ENCODE measurements at regions not wholly inside any gene's neighbourhood (a gene's known extent, or its start where the extent isn't known, plus 50 kb on each side); places are given as distances from the start of the nearest gene placed in this dataset.
A peak's percentile ranks its signal among the peaks of the same experiment; 100 is the strongest.
"Not testable (repeated sequence)": the region's sequence is repeated elsewhere in the genome, so short reads cannot be mapped to it uniquely, and the experiment has no call there.

DNA sequence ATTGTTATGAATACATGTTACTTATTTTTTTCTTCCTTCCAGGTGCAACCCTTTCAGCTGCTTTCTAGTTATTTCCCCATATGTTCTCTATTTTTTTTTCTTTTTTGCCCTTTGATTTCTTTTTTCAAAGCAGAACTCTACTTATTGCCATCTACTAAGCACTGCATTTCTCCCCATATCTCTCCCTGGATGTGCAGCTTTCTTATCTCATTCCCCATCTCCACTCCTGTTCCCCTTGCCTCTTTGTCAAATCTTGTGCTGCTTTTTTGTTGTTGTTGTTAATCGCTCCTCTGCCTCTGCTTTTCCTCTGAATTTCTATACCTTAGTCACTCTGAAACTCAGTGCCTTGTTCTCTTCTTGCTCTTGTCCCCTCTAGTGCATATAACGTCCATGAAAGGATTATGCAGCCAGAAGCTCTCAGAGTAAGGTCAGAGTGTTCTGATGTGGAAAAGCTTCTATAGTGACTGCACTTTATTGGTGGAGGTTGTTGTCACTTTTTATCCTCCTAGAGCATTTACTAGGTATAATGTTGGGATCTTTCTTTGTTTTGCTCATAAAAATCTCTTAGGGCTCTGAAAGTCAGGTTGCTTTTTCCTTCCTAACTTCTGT lies 51.1 kb upstream of the JADE1 start:
- no peak for DNase-seq

DNA sequence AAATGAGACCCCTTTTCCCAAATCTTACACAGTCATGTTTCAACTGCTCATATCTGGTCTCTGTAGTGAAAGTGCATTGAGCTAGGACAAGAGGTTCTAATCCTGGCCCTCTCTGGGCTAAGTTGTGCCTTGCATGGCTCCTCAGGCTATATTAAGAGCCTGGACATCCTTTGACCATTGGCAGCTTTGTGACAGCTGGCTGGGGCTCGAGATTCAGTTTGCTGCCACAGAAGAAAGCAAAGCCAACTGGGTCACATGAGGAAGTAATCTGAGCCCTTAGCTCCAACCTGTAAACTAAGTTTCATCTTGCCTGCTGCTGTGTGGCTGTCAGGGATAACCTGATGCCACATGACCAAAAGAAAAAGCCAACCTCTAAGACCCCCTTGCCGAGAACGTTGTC lies 51.8 kb upstream of the JADE1 start:
- no peak for DNase-seq

DNA sequence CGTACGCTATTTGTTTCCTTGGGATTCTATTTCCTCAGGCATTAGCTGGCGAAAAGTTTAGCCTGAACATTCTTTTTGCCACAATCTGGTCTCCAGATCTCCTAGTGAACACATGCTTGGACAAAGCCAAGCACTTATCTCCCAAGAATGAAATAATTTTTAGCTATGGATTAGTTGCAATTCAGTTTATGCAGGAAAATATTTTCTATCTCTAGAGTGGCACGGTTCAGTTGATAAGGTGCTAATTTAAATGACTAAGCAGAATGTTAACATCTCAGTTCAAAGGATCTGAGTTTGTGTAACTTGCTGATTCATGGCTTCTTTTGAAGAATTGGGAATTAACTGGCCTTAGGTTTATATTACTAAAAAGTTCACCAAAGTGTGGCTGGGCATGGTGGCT lies 58.1 kb upstream of the JADE1 start:
- peak; percentile 75 for DNase-seq

GRCh38 chr4:128741748-128742147 lies 67.8 kb upstream of the JADE1 start:
- DNase-seq, result not testable (repeated sequence)

- DNase-seq, result peak; percentile 70
Observed at GRCh38 chr4:128737098-128737513, 72.4 kb upstream of the JADE1 start.

DNA sequence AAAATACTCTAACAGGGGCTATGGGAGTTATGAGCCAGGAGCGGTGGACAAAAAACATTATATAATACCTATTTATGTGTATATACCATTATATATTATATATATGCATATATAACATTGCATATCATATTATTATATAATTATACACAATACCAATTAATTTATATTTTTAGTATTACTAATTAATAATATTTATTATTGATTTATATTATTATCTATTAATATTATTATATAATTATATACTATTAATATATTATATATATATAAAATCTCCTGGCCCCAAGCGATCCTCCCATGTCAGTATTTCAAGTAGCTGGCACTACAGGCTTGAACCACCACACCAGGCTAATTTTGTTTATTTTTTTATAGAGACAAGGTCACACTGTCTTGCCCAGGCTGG lies 73.8 kb upstream of the JADE1 start:
- no peak for DNase-seq

- DNase-seq, result no peak
Observed at GRCh38 chr4:128728190-128728589, 81.3 kb upstream of the JADE1 start.

DNA sequence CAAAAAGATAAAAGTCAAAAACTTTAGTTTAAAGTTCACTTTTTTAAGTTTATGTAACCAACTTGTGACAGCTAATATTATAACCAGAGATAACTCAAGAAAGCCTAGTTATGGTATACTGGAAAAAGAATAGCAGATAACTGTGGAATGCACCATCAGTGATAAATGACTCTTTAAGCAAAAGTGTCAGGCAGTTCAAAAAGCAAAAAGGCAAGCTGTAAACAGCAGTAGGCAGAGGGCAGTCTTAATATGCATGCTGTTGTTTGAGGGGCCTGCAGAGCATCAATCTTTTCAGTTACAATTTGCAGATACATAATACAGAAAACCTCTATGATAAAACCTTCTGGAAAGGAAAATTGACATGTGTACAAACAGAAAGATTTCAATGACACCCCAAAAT lies 81.8 kb upstream of the JADE1 start:
- no peak for DNase-seq

DNA sequence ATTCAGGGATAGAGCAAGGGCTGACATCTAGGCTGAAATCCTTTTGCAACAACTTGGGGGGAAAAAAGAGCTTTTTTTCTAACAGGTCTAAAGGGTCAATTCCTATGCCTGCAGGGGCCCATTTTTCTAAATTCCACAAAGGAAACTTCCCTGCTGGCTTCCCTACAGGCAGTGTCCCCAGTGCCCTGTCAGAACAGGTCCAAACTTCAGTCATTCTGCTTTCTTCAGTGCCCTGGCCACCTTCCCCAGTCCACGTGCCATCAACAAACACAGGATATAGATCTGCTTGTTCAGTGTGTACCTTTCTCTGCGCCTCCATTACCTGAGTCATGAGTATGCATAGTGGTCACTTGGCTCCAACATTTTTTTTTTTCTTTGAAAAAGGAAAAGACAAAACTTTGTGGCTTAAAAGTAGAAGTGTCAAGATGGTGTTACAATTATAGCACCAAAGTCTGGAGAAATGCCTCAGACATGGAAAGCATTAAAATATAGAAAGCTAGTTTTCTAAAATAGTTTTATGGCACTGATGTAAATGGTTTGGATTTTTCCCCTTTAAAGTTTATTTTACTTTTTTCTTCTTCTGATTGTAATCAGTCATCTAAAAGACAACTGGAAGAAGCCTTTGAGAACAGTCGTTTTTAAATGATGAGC lies 84.0 kb upstream of the JADE1 start:
- no peak for DNase-seq

DNA sequence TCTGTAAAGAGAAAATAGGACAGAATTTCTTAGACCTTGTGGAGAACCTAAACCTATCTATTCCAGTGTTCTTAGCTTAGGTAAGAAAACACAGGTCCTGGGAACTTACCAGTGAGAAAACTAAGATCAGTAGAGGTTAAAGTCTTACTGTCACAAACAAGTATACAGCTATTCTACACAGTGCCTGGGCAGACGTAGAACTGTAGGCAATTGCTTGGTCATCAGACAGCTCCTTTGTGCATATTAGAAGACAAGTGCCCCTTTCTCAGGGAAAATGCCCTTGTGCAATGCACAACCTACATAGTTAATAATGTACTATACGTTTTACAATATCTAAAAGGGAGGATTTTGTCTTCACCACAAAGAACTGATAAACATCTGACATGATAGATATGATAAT lies 86.6 kb upstream of the JADE1 start:
- no peak for DNase-seq

DNA sequence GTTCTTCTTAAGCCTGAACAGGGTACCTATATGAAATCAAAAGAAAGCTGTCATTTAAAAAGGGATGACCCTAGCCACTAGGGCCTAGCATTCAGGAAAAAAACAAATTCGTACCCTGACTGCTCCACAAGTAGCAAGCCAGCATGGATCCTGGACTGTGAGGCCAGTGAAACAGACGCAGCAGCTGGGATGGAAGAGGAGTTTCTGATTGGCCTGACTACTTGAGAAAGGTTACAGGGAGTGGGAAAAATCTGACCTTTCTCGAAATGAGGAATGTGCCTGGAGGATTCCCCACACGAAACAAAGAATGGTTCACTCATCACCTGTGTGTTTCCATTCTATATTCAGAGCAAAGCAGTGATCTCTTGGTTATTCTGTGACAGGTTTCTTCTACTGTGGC lies 87.6 kb upstream of the JADE1 start:
- no peak for DNase-seq

DNA sequence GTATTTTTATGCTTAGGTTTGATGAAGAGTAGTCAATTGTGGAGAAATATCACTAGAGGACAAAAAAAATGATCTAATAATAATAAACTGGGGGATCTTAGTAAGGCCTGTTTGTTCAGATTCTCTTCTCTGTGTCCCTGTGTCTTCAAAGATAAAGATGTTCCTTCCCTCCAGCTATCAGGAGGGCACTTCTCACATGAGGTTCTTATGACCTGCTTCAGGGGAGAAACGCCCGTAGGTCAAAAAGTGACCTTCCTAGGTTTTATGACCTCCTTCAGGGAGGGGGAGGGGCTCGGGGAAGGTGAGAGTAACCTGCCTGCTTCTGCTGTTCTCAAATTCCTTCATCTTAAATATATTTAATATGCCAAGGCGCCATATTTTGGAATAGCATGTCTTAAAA lies 89.2 kb upstream of the JADE1 start:
- peak; percentile 53 for DNase-seq

GRCh38 chr4:128718768-128719167 lies 90.7 kb upstream of the JADE1 start:
- DNase-seq, result no peak

- no peak for DNase-seq
Observed at GRCh38 chr4:128716338-128716737, 93.2 kb upstream of the JADE1 start.

- no peak for DNase-seq
Observed at GRCh38 chr4:128715616-128716015, 93.9 kb upstream of the JADE1 start.

DNA sequence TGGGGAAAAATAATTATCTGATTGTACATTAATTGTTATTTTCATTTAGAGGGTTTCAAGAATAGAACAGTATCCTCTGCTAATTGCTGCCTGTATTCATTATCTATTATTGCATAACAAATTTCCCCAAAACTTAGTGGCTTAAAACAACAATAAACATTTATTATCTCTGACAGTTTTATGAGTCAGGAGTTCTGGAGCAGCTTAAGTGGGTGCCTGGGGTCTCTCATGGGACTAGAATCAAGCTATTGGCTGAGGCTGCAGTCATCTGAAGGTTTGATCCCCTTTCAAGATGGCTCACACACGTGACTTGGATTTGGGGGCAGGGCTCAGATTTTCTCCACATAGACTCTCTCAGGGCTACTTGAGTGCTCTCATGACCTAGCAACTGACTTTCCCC lies 98.1 kb upstream of the JADE1 start:
- DNase-seq, result no peak

DNA sequence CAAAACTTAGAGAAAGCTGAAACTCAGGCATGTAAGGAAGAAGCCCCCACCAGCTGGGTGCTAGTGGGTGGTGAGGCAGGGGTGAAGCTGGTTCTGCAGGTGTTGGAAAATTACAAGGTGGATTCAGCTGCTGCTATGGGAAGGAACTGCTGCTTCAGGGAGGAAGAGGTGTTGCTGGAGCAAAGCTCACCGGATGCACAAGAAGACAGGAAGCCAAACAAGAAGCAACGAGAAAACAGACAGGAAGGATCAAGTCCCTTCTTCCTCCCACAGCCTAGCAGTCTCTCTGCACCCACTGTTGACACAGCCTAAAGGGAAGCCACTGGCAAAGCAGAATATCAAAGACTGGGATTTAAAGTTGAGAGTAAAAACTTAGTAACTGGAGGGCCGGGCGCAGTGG lies 100.2 kb upstream of the JADE1 start:
- no peak for DNase-seq

GRCh38 chr4:128707864-128708263 lies 101.6 kb upstream of the JADE1 start:
- no peak for DNase-seq

GRCh38 chr4:128703948-128704347 lies 105.6 kb upstream of the JADE1 start:
- DNase-seq, result no peak

DNA sequence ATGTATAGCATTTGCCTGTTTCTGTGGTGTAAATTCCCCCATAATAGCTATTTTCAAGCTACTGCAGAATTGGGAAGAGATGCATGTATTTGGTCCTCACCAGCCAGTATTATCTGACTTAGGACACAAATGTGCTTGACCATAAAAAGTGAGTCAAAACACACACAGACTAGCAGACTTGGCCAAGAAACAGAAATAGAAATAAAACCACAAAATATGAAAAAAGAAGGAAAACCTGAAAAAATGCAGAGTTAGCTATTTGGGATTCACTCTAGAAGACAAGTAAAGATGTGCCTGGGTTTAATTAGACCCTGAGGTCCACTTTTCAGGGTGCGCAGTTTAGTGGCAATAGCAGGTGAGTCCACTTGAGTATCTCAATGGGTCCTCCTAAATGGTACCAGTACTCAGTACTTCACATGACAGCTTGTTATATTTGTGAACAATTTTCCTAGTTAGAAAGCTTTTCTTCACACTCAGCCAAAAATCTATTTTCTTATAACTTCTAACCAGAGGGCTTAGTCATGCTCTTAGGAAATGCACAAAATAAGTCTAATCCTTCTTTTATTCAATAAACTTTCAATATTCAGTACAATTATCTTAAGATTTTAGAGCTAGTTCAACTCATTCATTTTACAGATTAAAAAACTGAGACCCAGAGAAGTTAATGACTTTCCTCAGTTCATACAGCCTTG lies 108.7 kb upstream of the JADE1 start:
- no peak for DNase-seq

DNA sequence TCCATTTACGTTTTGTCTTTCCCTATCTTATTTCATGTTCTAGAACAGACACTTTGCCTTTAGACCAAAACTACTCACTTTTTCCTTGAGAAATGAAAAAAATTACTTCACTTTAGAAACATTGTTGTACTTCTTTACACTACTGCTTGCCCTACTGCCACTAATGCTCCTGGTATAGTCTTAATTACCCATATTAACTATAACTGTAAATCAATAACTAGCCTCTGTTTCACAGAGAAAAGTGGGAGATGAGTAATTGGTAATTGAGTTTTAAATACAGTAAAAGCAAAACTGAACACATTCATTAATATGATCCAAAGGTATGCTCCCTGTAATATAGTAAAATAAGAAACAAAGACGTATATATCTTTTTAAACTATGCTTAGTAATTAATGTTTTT lies 111.1 kb upstream of the JADE1 start:
- DNase-seq, result no peak

DNA sequence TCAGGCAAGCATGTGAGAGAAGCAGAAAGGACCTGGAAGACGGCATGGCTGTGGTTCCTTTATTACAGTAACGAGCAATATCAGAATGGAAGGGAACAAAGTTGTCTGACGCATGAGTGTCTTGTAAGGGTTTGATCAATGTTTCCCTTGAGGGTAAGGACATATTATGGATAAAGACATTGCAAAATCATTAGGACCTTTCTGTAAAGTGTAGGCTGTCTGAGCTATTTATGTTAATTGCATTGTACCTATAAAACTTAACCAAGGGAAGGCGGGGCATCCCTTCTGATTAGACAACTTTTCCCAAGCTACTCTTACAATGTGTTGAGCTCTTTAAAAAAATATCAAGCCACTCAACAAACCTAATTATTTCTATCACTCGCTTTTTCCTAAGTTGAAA lies 112.2 kb upstream of the JADE1 start:
- no peak for DNase-seq

DNA sequence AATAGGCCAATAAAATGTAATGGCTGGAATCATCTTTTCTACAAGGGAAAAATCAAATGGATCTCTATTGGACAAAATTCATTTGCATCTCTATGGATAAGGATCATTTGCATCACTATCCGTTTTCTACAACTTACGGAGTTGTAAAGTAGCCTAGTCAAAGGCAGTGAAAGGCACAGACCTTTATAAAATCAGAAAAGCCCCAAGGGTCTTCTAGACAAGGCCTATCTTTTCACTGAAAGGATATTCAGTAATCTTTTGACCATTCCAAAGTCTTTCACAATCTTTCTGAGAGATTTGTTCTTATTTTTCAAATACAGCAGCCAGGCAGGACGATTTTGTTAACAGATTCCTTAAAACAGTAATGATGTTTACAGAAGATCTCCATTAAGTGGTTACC lies 119.5 kb upstream of the JADE1 start:
- DNase-seq, result no peak

- DNase-seq, result peak; percentile 85
Observed at GRCh38 chr4:128688846-128689437, 120.6 kb upstream of the JADE1 start.

Measured in hematopoietic multipotent progenitor cell treated with erythropoietin and hydrocortisone succinate and interleukin-3 and kit ligand, for 6 days (in vitro differentiated cells).